D721Med (cell line): ENCODE measurements at regions not wholly inside any gene's neighbourhood (a gene's known extent, or its start where the extent isn't known, plus 50 kb on each side); places are given as distances from the start of the nearest gene placed in this dataset.

ENCODE experiments used
- DNase-seq: peaks from one replicate; pipeline ENCODE4 v3.0.0; 2011; ENCODE audit warnings: low spot score; ENCODE audit not compliant: insufficient read length
- FAIRE-seq: peaks from 2 replicates; lab custom pipeline; 2011; peaks lifted over from hg19 to GRCh38; lab: Jason Lieb, UNC
- CTCF ChIP-seq: IDR thresholded peaks from 2 replicates; pipeline ENCODE4 v1.5.1; 2012; ENCODE audit warnings: mild to moderate bottlenecking, control low read depth; ENCODE audit not compliant: insufficient read depth; ENCODE audit errors: missing control alignments

GRCh38 chr7:69277366-69277765, 320.9 kb upstream of the AUTS2 start:
- DNase-seq = no peak
- no peak for FAIRE-seq
- no peak for TF ChIP-seq CTCF

GRCh38 chr7:69282946-69283345, 315.3 kb upstream of the AUTS2 start:
- FAIRE-seq = no peak

GRCh38 chr7:69283421-69283820, 314.9 kb upstream of the AUTS2 start:
- no peak for TF ChIP-seq CTCF
- FAIRE-seq (no peak), DNase-seq (no peak)

More at GRCh38 chr7:69282946-69283345, 315.3 kb upstream of the AUTS2 start:
- DNase-seq = no peak
- TF ChIP-seq CTCF = no peak

- TF ChIP-seq CTCF = no peak
- FAIRE-seq (no peak), DNase-seq (no peak)
Observed at GRCh38 chr7:69285854-69286253, 312.4 kb upstream of the AUTS2 start.

GRCh38 chr7:69295977-69296376, 302.3 kb upstream of the AUTS2 start:
- no peak for DNase-seq
- no peak for FAIRE-seq
- TF ChIP-seq CTCF = no peak

- DNase-seq (no peak), FAIRE-seq (no peak)
- TF ChIP-seq CTCF = no peak
Observed at GRCh38 chr7:69301253-69301652, 297.0 kb upstream of the AUTS2 start.

- DNase-seq = no peak
- no peak for TF ChIP-seq CTCF
- no peak for FAIRE-seq
Observed at GRCh38 chr7:69309601-69310000, 288.7 kb upstream of the AUTS2 start.
